GM15510 (cell line): ENCODE measurements at regions not wholly inside any gene's neighbourhood (a gene's known extent, or its start where the extent isn't known, plus 50 kb on each side); places are given as distances from the start of the nearest gene placed in this dataset.

Experiments
- POLR2A ChIP-seq: IDR thresholded peaks from 3 replicates; pipeline ENCODE4 v1.6.1; 2011; ENCODE audit warnings: borderline replicate concordance; ENCODE audit not compliant: insufficient read length; ENCODE audit errors: extremely low read depth

GRCh38 chr13:22538400-22538799, 642.4 kb upstream of the SGCG start:
- TF ChIP-seq POLR2A: no peak

GRCh38 chr13:22549126-22549525, 631.7 kb upstream of the SGCG start:
- no peak for TF ChIP-seq POLR2A

- TF ChIP-seq POLR2A: no peak
Observed at GRCh38 chr13:22561581-22561980, 619.2 kb upstream of the SGCG start.

GRCh38 chr13:22562116-22562515, 618.7 kb upstream of the SGCG start:
- no peak for TF ChIP-seq POLR2A

- no peak for TF ChIP-seq POLR2A
Observed at GRCh38 chr13:22563272-22563671, 617.5 kb upstream of the SGCG start.

GRCh38 chr13:22569811-22570210, 611.0 kb upstream of the SGCG start:
- no peak for TF ChIP-seq POLR2A

- no peak for TF ChIP-seq POLR2A
Observed at GRCh38 chr13:22589880-22590279, 590.9 kb upstream of the SGCG start.

- no peak for TF ChIP-seq POLR2A
Observed at GRCh38 chr13:22592515-22592914, 588.3 kb upstream of the SGCG start.

GRCh38 chr13:22594041-22594440, 586.7 kb upstream of the SGCG start:
- TF ChIP-seq POLR2A: no peak

- TF ChIP-seq POLR2A: no peak
Observed at GRCh38 chr13:22596171-22596863, 584.5 kb upstream of the SGCG start.

- no peak for TF ChIP-seq POLR2A
Observed at GRCh38 chr13:22599156-22599555, 581.6 kb upstream of the SGCG start.

- no peak for TF ChIP-seq POLR2A
Observed at GRCh38 chr13:22618002-22618401, 562.8 kb upstream of the SGCG start.

GRCh38 chr13:22625691-22626090, 555.1 kb upstream of the SGCG start:
- no peak for TF ChIP-seq POLR2A

GRCh38 chr13:22629374-22629773, 551.4 kb upstream of the SGCG start:
- TF ChIP-seq POLR2A: no peak

- TF ChIP-seq POLR2A: no peak
Observed at GRCh38 chr13:22642088-22642487, 538.7 kb upstream of the SGCG start.

GRCh38 chr13:22644941-22645340, 535.8 kb upstream of the SGCG start:
- no peak for TF ChIP-seq POLR2A
